H1 (cell line): ENCODE measurements at regions not wholly inside any gene's neighbourhood (a gene's known extent, or its start where the extent isn't known, plus 50 kb on each side); places are given as distances from the start of the nearest gene placed in this dataset.
"Not testable (repeated sequence)": the region's sequence is repeated elsewhere in the genome, so short reads cannot be mapped to it uniquely, and the experiment has no call there.

Experiments
- CTCF ChIA-PET: fragments of 300-600 bp; sonication (Branson Sonifier 250); formaldehyde crosslinking; loops from one replicate; lab custom pipeline; 2021; ENCODE audit not compliant: partially characterized antibody; lab: Charles Lee
- POLR2A ChIA-PET: fragments of 300-600 bp; sonication (Branson Sonifier 250); formaldehyde crosslinking; loops from one replicate; lab custom pipeline; 2021; ENCODE audit warnings: inconsistent platforms; ENCODE audit not compliant: partially characterized antibody; lab: Charles Lee
- DNase-seq, 2 experiments: peaks; one replicate each; pipeline versions ENCODE4 v3.0.0 to v3.0.0-alpha.2; 2010 to 2022; ENCODE audit warnings: low spot score in 2 of 2, low read depth in 1 of 2, mixed read lengths in 1 of 2
- FAIRE-seq: peaks from 2 replicates; lab custom pipeline; 2011; peaks lifted over from hg19 to GRCh38; lab: Jason Lieb, UNC
- H2AFZ ChIP-seq: 2 replicates; pipeline ENCODE4 v1.8.1; 2012; ENCODE audit warnings: low read length, inconsistent platforms
- H2AK5ac ChIP-seq: 2 replicates; pipeline ENCODE4 v1.6.1; 2013; ENCODE audit warnings: low read depth, low read length
- H2BK120ac ChIP-seq: replicated peaks from 2 replicates; pipeline ENCODE3; 2013; ENCODE audit warnings: low read depth, low read length, inconsistent platforms
- H2BK12ac ChIP-seq: 2 replicates; pipeline ENCODE4 v1.6.1; 2013; ENCODE audit warnings: low read depth, low read length
- H2BK15ac ChIP-seq: 2 replicates; pipeline ENCODE4 v1.6.1; 2013; ENCODE audit warnings: low read length
- H2BK20ac ChIP-seq: 2 replicates; pipeline ENCODE4 v1.6.1; 2013; ENCODE audit warnings: low read length
- H2BK5ac ChIP-seq: 2 replicates; pipeline ENCODE4 v1.6.1; 2013; ENCODE audit warnings: low read depth, low read length
- H3K14ac ChIP-seq: 2 replicates; pipeline ENCODE4 v1.6.1; 2013; ENCODE audit warnings: inconsistent platforms; ENCODE audit not compliant: insufficient read length
- H3K18ac ChIP-seq: 2 replicates; pipeline ENCODE4 v1.6.1; 2013; ENCODE audit warnings: low read length; ENCODE audit errors: extremely low read depth
- H3K23ac ChIP-seq: 2 replicates; pipeline ENCODE4 v1.6.1; 2013; ENCODE audit warnings: inconsistent platforms; ENCODE audit not compliant: insufficient read length
- H3K23me2 ChIP-seq: 2 replicates; pipeline ENCODE4 v1.6.1; 2013; ENCODE audit warnings: low read depth, low read length
- H3K27ac ChIP-seq: 2 replicates; pipeline ENCODE4 v1.6.1; 2011; ENCODE audit warnings: low read depth, low read length, inconsistent platforms
- H3K27me3 ChIP-seq, 4 experiments: replicated peaks in 1 of 4; 1 replicate in 1 of 4; 2 replicates in 3 of 4; pipeline versions ENCODE4 v1.6.1 to v1.8.1; 2011 to 2013; ENCODE audit warnings: low read length in 3 of 4, mild to moderate bottlenecking in 3 of 4, inconsistent platforms in 2 of 4, mixed read lengths in 2 of 4, moderate library complexity in 1 of 4; ENCODE audit not compliant: control insufficient read depth in 3 of 4, insufficient read depth in 3 of 4; ENCODE audit errors: extremely low read depth in 1 of 4
- H3K36me3 ChIP-seq, 4 experiments: 2 replicates each; pipeline versions ENCODE4 v1.6.1 to v1.8.1; 2011 to 2013; ENCODE audit warnings: mild to moderate bottlenecking in 4 of 4, low read length in 3 of 4, moderate library complexity in 2 of 4, control low read depth in 1 of 4, inconsistent platforms in 1 of 4; ENCODE audit not compliant: insufficient read depth in 4 of 4, control insufficient read depth in 2 of 4
- H3K4ac ChIP-seq: replicated peaks from 2 replicates; pipeline ENCODE3; 2013; ENCODE audit warnings: low read length, low read depth, mixed read lengths, inconsistent platforms; ENCODE audit not compliant: insufficient read length
- H3K4me1 ChIP-seq, 4 experiments: replicated peaks in 1 of 4; 1 replicate in 1 of 4; 2 replicates in 3 of 4; pipeline versions ENCODE4 v1.6.1 to v1.8.1; 2011 to 2013; ENCODE audit warnings: low read length in 3 of 4, inconsistent platforms in 2 of 4, mixed read lengths in 1 of 4; ENCODE audit not compliant: insufficient read depth in 4 of 4, control insufficient read depth in 3 of 4
- H3K4me2 ChIP-seq, 2 experiments: 2 replicates each; pipeline versions ENCODE4 v1.6.1 to v1.8.1; 2011 to 2013; ENCODE audit warnings: low read depth in 2 of 2, low read length in 2 of 2, control low read depth in 1 of 2, inconsistent platforms in 1 of 2, mild to moderate bottlenecking in 1 of 2; ENCODE audit not compliant: insufficient read depth in 1 of 2
- H3K4me3 ChIP-seq, 4 experiments: fragments of 200-600, 300-600 bp in 1 of 4; sonication (generic), shearing (Covaris generic), sonication (Bioruptor Twin) in 1 of 4; 2 replicates each; pipeline versions ENCODE4 v1.5.1 to v1.8.1; 2011 to 2016; ENCODE audit warnings: low read length in 4 of 4, low read depth in 3 of 4, control low read depth in 2 of 4, inconsistent platforms in 2 of 4, mild to moderate bottlenecking in 2 of 4, mixed read lengths in 1 of 4, moderate library complexity in 1 of 4; ENCODE audit not compliant: insufficient read depth in 2 of 4; ENCODE audit errors: extremely low read depth in 1 of 4
- H3K56ac ChIP-seq: replicated peaks from 2 replicates; pipeline ENCODE3; 2013; ENCODE audit warnings: low read depth, mild to moderate bottlenecking, mixed read lengths, low read length, inconsistent platforms; ENCODE audit not compliant: insufficient read length
- H3K79me1 ChIP-seq: 2 replicates; pipeline ENCODE4 v1.6.1; 2013; ENCODE audit warnings: low read depth, low read length, control low read depth
- H3K79me2 ChIP-seq, 2 experiments: 2 replicates each; pipeline versions ENCODE4 v1.6.1 to v1.8.1; 2012 to 2013; ENCODE audit warnings: low read length in 2 of 2, mild to moderate bottlenecking in 2 of 2, inconsistent platforms in 1 of 2; ENCODE audit not compliant: insufficient read depth in 2 of 2, control insufficient read depth in 1 of 2
- H3K9ac ChIP-seq, 4 experiments: replicated peaks in 1 of 4; 1 replicate in 1 of 4; 2 replicates in 3 of 4; pipeline versions ENCODE4 v1.6.1 to v1.8.1; 2011 to 2013; ENCODE audit warnings: low read depth in 3 of 4, low read length in 3 of 4, control low read depth in 2 of 4, mild to moderate bottlenecking in 2 of 4, moderate library complexity in 2 of 4, inconsistent platforms in 1 of 4; ENCODE audit errors: extremely low read depth in 1 of 4
- H3K9me3 ChIP-seq, 2 experiments: 2 replicates each; pipeline versions ENCODE4 v1.6.1 to v1.8.1; 2012 to 2013; ENCODE audit warnings: mild to moderate bottlenecking in 2 of 2, moderate library complexity in 2 of 2, control low read depth in 1 of 2, inconsistent platforms in 1 of 2, low read depth in 1 of 2, low read length in 1 of 2, mixed read lengths in 1 of 2; ENCODE audit not compliant: insufficient read depth in 2 of 2
- H4K20me1 ChIP-seq, 2 experiments: replicated peaks in 1 of 2; 2 replicates each; pipeline versions ENCODE3 to v1.8.1; 2011 to 2013; ENCODE audit warnings: inconsistent platforms in 2 of 2, low read length in 2 of 2, mild to moderate bottlenecking in 1 of 2; ENCODE audit not compliant: insufficient read depth in 2 of 2, control insufficient read depth in 1 of 2
- H4K5ac ChIP-seq: 2 replicates; pipeline ENCODE4 v1.6.1; 2013; ENCODE audit warnings: low read length, low read depth, mixed read lengths, inconsistent platforms; ENCODE audit not compliant: insufficient read length
- H4K8ac ChIP-seq: 2 replicates; pipeline ENCODE4 v1.8.0; 2013; ENCODE audit warnings: mild to moderate bottlenecking, moderate library complexity, low read length, inconsistent platforms; ENCODE audit not compliant: insufficient read depth; ENCODE audit errors: extremely low read depth
- H4K91ac ChIP-seq: replicated peaks from 2 replicates; pipeline ENCODE3; 2013; ENCODE audit warnings: low read length, mixed read lengths, inconsistent platforms; ENCODE audit not compliant: insufficient read length
- WGBS, 2 experiments: shearing (Covaris generic) in 1 of 2; methylation state at CpG; one replicate each; pipeline versions ENCODE4 v1.1.6 to v1.1.7; 2013 to 2015; ENCODE audit warnings: low lambda C conversion rate in 2 of 2, mixed read lengths in 2 of 2, inconsistent platforms in 1 of 2, low coverage in 1 of 2, missing lambda C conversion rate in 1 of 2; ENCODE audit not compliant: insufficient replicate concordance in 2 of 2, insufficient coverage in 1 of 2, insufficient read length in 1 of 2; ENCODE audit errors: extremely low coverage in 1 of 2, missing lambda C conversion rate in 1 of 2; 5-methylcytosine and 5-hydroxymethylcytosine counted together

- H3K23me2 ChIP-seq, H3K9ac ChIP-seq, H3K23ac ChIP-seq, H4K8ac ChIP-seq, H3K4me2 ChIP-seq, H3K36me3 ChIP-seq, FAIRE-seq, H2BK120ac ChIP-seq, H2BK5ac ChIP-seq, H4K20me1 ChIP-seq, H2AFZ ChIP-seq, H3K18ac ChIP-seq, H3K27me3 ChIP-seq, DNase-seq, H2BK15ac ChIP-seq, H3K27ac ChIP-seq, H3K14ac ChIP-seq, H2BK20ac ChIP-seq, CTCF ChIA-PET, H3K79me1 ChIP-seq, POLR2A ChIA-PET, H3K9me3 ChIP-seq, H4K91ac ChIP-seq, H4K5ac ChIP-seq, H3K4me1 ChIP-seq, H3K4me3 ChIP-seq, H2BK12ac ChIP-seq, H3K56ac ChIP-seq, H3K79me2 ChIP-seq, H2AK5ac ChIP-seq, H3K4ac ChIP-seq: not testable (repeated sequence)
- WGBS, 2 experiments, result 88% methylated on average over 4 of the region's 7 CpGs; no CpG with 5 or more reads in 1 of the 2 experiments
Observed at GRCh38 chr9:41772541-41772940, 356.7 kb downstream of the CNTNAP3B start.

GRCh38 chr9:41771693-41772092, 357.5 kb downstream of the CNTNAP3B start:
- H3K56ac ChIP-seq, H3K23me2 ChIP-seq, DNase-seq, H3K79me2 ChIP-seq, H4K8ac ChIP-seq, H4K20me1 ChIP-seq, FAIRE-seq, H3K4ac ChIP-seq, H4K5ac ChIP-seq, H3K79me1 ChIP-seq, H3K4me2 ChIP-seq, H2AK5ac ChIP-seq, H4K91ac ChIP-seq, H3K4me3 ChIP-seq, H2BK5ac ChIP-seq, H3K14ac ChIP-seq, H2BK120ac ChIP-seq, H3K23ac ChIP-seq, CTCF ChIA-PET, H3K27ac ChIP-seq, H3K9ac ChIP-seq, H2AFZ ChIP-seq, H2BK15ac ChIP-seq, POLR2A ChIA-PET, H3K18ac ChIP-seq, H3K27me3 ChIP-seq, H3K9me3 ChIP-seq, H2BK20ac ChIP-seq, H2BK12ac ChIP-seq, H3K36me3 ChIP-seq, H3K4me1 ChIP-seq: not testable (repeated sequence)
- 92% methylated on average over 3 of the region's 12 CpGs; no CpG with 5 or more reads in 1 of the 2 experiments for WGBS, 2 experiments
